ENCODE measurements at regions not wholly inside any gene's neighbourhood (a gene's known extent, or its start where the extent isn't known, plus 50 kb on each side); places are given as distances from the start of the nearest gene placed in this dataset.

GRCh38 chr18:49699303-49699702 lies 114.0 kb downstream of the ACAA2 start:
- DNase-seq (ENCODE audit: extremely low read depth, insufficient read length): no peak
- Histone ChIP-seq H3K27me3 (replicated peaks; ENCODE audit: control insufficient read depth, insufficient read depth, low read length) (peaks cover 2% of the 10 kb centered on the region), H3K4me3 (replicated peaks; ENCODE audit: low read depth, low read length) (no peak overlapping the region), H3K36me3 (ENCODE audit: control insufficient read depth, insufficient read depth, low read length) (no peaks in the 10 kb centered on the region)
- TF ChIP-seq, protein P1, sequence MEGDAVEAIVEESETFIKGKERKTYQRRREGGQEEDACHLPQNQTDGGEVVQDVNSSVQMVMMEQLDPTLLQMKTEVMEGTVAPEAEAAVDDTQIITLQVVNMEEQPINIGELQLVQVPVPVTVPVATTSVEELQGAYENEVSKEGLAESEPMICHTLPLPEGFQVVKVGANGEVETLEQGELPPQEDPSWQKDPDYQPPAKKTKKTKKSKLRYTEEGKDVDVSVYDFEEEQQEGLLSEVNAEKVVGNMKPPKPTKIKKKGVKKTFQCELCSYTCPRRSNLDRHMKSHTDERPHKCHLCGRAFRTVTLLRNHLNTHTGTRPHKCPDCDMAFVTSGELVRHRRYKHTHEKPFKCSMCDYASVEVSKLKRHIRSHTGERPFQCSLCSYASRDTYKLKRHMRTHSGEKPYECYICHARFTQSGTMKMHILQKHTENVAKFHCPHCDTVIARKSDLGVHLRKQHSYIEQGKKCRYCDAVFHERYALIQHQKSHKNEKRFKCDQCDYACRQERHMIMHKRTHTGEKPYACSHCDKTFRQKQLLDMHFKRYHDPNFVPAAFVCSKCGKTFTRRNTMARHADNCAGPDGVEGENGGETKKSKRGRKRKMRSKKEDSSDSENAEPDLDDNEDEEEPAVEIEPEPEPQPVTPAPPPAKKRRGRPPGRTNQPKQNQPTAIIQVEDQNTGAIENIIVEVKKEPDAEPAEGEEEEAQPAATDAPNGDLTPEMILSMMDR (IDR thresholded peaks at IDR 0.05; ENCODE audit: insufficient read depth, low read length, poor library complexity, severe bottlenecking): no peak

- no peak for DNase-seq (ENCODE audit: extremely low read depth, insufficient read length)
- no peak overlapping the region for H3K4me3 ChIP-seq (replicated peaks; ENCODE audit: low read depth, low read length)
- TF ChIP-seq, protein P1 (IDR thresholded peaks at IDR 0.05; ENCODE audit: insufficient read depth, low read length, poor library complexity, severe bottlenecking): no peak
- peaks cover 2% of the 10 kb centered on the region for H3K27me3 ChIP-seq (replicated peaks; ENCODE audit: control insufficient read depth, insufficient read depth, low read length)
- H3K36me3 ChIP-seq (ENCODE audit: control insufficient read depth, insufficient read depth, low read length): no peaks in the 10 kb centered on the region
Observed at GRCh38 chr18:49698525-49699025, 114.8 kb downstream of the ACAA2 start.

DNA sequence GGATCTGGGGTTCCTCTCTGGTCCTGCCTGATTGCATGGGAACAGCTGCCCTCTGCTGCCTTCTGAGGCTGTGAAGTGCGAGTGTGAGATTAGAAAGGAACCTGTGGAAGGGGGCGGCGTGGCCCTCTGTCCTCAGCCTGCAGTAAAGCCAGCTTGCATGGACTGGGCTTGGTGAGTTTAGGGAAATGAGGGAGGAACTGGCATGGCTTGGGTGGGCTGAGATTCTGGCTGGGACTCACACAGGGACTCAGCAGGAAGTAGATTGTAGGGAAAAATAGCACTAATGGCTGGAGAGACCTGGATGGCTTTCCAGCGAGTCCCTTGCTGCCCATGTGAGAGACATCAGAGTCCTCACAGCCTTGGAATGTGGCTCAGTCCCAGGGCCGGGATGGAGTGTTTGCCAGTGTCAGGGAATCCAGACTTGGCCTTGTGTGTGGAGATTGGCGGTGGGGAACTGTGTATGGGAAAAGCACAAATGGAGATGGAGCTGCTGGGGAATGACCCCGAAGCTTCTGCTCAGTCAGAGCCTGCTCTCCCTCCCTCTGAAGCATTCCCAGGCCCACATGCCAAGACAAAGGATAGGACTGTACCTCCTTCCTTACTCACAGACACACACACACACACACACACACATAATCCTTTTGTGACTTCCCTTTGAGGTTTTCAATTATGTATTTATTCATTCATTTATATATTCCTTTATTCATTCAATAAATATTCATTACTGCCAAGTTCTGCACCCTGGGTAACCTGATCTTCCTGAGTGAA lies 115.4 kb downstream of the ACAA2 start:
- DNase-seq (ENCODE audit: extremely low read depth, insufficient read length): no peak
- Histone ChIP-seq H3K4me3 (replicated peaks; ENCODE audit: low read depth, low read length) (no peak overlapping the region), H3K27me3 (replicated peaks; ENCODE audit: control insufficient read depth, insufficient read depth, low read length) (peaks cover 2% of the 10 kb centered on the region), H3K36me3 (ENCODE audit: control insufficient read depth, insufficient read depth, low read length) (no peaks in the 10 kb centered on the region)
- TF ChIP-seq, protein P1 (IDR thresholded peaks at IDR 0.05; ENCODE audit: insufficient read depth, low read length, poor library complexity, severe bottlenecking): no peak

- no peaks in the 10 kb centered on the region for H3K36me3 ChIP-seq (ENCODE audit: control insufficient read depth, insufficient read depth, low read length)
- no peak for DNase-seq (ENCODE audit: extremely low read depth, insufficient read length)
- TF ChIP-seq, protein P1 (IDR thresholded peaks at IDR 0.05; ENCODE audit: insufficient read depth, low read length, poor library complexity, severe bottlenecking): no peak
- peaks cover 2% of the 10 kb centered on the region for H3K27me3 ChIP-seq (replicated peaks; ENCODE audit: control insufficient read depth, insufficient read depth, low read length)
- H3K4me3 ChIP-seq (replicated peaks; ENCODE audit: low read depth, low read length): no peak overlapping the region
Observed at GRCh38 chr18:49697049-49697448, 116.3 kb downstream of the ACAA2 start.

- H3K27me3 ChIP-seq (replicated peaks; ENCODE audit: control insufficient read depth, insufficient read depth, low read length): peaks cover 2% of the 10 kb centered on the region
- no peak overlapping the region for H3K4me3 ChIP-seq (replicated peaks; ENCODE audit: low read depth, low read length)
- DNase-seq (ENCODE audit: extremely low read depth, insufficient read length): no peak
- TF ChIP-seq, protein P1 (IDR thresholded peaks at IDR 0.05; ENCODE audit: insufficient read depth, low read length, poor library complexity, severe bottlenecking): no peak
- no peaks in the 10 kb centered on the region for H3K36me3 ChIP-seq (ENCODE audit: control insufficient read depth, insufficient read depth, low read length)
Observed at GRCh38 chr18:49694402-49694801, 118.9 kb downstream of the ACAA2 start.
